ENCODE measurements at regions not wholly inside any gene's neighbourhood (a gene's known extent, or its start where the extent isn't known, plus 50 kb on each side); places are given as distances from the start of the nearest gene placed in this dataset.
"Not testable (repeated sequence)": the region's sequence is repeated elsewhere in the genome, so short reads cannot be mapped to it uniquely, and the experiment has no call there.

DNA sequence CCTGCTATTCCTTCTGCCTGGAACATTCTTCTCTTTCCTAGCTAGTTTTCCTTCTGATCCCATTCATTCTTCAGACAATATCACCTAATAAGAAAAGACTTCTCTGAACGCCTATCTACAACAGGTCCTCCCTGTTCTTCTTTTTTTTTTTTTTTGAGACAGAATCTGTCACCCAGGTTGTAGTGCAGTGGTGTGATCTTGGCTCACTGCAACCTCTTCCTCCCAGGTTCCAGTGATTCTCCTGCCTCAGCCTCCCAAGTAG is 208.3 kb downstream of the BCAS1 start:
- not testable (repeated sequence) for TF ChIP-seq CTCF, POLR2A (IDR thresholded peaks at IDR 0.05)

All from body of pancreas (tissue), 4 donors.